HepG2 (cell line): ENCODE measurements at regions not wholly inside any gene's neighbourhood (a gene's known extent, or its start where the extent isn't known, plus 50 kb on each side); places are given as distances from the start of the nearest gene placed in this dataset.

Experiments used
- CREB1 ChIP-seq, 2 experiments: fragments of 450-650 bp in 1 of 2; IDR thresholded peaks; 2 replicates each; pipeline ENCODE4 v1.6.1; 2016 to 2017; ENCODE audit warnings: control low read depth in 1 of 2, mild to moderate bottlenecking in 1 of 2, missing compliant biosample characterization in 1 of 2, missing genetic modification characterization in 1 of 2
- EZH2 ChIP-seq: conservative IDR thresholded peaks from 2 replicates; pipeline ENCODE4 v1.6.1; 2012; ENCODE audit warnings: mild to moderate bottlenecking, low read depth, low read length, moderate library complexity
- KDM5B ChIP-seq: sonication (generic); formaldehyde crosslinking; IDR thresholded peaks from 2 replicates; pipeline ENCODE4 v1.4.0; 2020; ENCODE audit warnings: missing genetic modification reagents, mild to moderate bottlenecking, borderline replicate concordance
- NCOR1 ChIP-seq: fragments of 200-600 bp; sonication (generic); IDR thresholded peaks from 2 replicates; pipeline ENCODE4 v1.7.0; 2017; ENCODE audit warnings: antibody characterized with exemption, low read length, borderline replicate concordance
- RBAK ChIP-seq: sonication (generic); formaldehyde crosslinking; IDR thresholded peaks from 2 replicates; pipeline ENCODE4 v1.5.1; 2020; ENCODE audit warnings: mild to moderate bottlenecking, missing genetic modification reagents
- SMC3 ChIP-seq: IDR thresholded peaks from 2 replicates; pipeline ENCODE4 v1.6.1; 2011; ENCODE audit warnings: low read length, improper control_type of control experiment
- ZNF207 ChIP-seq: fragments of 450-650 bp; IDR thresholded peaks from 2 replicates; pipeline ENCODE4 v1.6.1; 2016; ENCODE audit warnings: antibody characterized with exemption, borderline replicate concordance
- ZNF841 ChIP-seq: sonication (generic); formaldehyde crosslinking; IDR thresholded peaks from 2 replicates; pipeline ENCODE4 v1.8.1; 2023; ENCODE audit warnings: missing genetic modification reagents, borderline replicate concordance
- TF ChIP-seq, protein P1 (sequence below): sonication (generic); formaldehyde crosslinking; conservative IDR thresholded peaks from 2 replicates; pipeline ENCODE4 v1.8.1; 2023; ENCODE audit warnings: missing genetic modification reagents
- TF ChIP-seq, protein P2 (sequence below): sonication (generic); formaldehyde crosslinking; IDR thresholded peaks from 2 replicates; pipeline ENCODE4 v1.5.0; 2020; ENCODE audit warnings: mild to moderate bottlenecking, missing genetic modification reagents, moderate library complexity
- TF ChIP-seq, protein P3 (sequence below): sonication (generic); formaldehyde crosslinking; IDR thresholded peaks from 2 replicates; pipeline ENCODE4 v1.5.1; 2020; ENCODE audit warnings: missing genetic modification reagents, mild to moderate bottlenecking, borderline replicate concordance
- TF ChIP-seq, protein P4 (sequence below): sonication (generic); formaldehyde crosslinking; IDR thresholded peaks from 2 replicates; pipeline ENCODE4 v1.4.0; 2020; ENCODE audit warnings: missing genetic modification reagents, borderline replicate concordance

DNA sequence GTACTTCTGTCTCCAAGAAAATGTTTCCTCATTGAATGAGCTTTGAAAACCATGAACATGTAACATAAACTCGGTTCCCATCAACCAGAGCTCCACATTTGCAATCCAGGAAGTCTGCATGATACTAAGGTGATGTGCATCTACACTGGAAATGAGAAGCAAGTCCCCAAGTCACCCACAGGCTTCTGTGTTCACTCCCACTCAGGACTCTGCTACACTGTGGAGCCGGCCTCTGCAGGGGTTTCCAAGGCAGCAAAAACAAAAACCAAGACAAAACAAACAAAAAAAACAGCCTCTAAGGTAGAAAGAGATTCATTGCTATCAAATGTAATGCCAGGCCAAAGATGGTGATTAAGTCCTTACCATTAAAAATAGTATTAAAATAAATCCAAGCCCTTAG lies 593.7 kb downstream of the IRX1 start:
- TF ChIP-seq RBAK (CRISPR knock-in tag) (no peak), KDM5B (CRISPR knock-in tag) (no peak), ZNF207 (no peak), CREB1 (IDR thresholded peaks at IDR 0.05) (no peak), CREB1 (CRISPR knock-in tag; IDR thresholded peaks at IDR 0.05) (no peak), NCOR1 (no peak), SMC3 (no peak), EZH2 (no peak), ZNF841 (CRISPR knock-in tag) (no peak)
- TF ChIP-seq, protein P1, sequence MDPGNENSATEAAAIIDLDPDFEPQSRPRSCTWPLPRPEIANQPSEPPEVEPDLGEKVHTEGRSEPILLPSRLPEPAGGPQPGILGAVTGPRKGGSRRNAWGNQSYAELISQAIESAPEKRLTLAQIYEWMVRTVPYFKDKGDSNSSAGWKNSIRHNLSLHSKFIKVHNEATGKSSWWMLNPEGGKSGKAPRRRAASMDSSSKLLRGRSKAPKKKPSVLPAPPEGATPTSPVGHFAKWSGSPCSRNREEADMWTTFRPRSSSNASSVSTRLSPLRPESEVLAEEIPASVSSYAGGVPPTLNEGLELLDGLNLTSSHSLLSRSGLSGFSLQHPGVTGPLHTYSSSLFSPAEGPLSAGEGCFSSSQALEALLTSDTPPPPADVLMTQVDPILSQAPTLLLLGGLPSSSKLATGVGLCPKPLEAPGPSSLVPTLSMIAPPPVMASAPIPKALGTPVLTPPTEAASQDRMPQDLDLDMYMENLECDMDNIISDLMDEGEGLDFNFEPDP (CRISPR knock-in tag), result no peak
- TF ChIP-seq, protein P2, sequence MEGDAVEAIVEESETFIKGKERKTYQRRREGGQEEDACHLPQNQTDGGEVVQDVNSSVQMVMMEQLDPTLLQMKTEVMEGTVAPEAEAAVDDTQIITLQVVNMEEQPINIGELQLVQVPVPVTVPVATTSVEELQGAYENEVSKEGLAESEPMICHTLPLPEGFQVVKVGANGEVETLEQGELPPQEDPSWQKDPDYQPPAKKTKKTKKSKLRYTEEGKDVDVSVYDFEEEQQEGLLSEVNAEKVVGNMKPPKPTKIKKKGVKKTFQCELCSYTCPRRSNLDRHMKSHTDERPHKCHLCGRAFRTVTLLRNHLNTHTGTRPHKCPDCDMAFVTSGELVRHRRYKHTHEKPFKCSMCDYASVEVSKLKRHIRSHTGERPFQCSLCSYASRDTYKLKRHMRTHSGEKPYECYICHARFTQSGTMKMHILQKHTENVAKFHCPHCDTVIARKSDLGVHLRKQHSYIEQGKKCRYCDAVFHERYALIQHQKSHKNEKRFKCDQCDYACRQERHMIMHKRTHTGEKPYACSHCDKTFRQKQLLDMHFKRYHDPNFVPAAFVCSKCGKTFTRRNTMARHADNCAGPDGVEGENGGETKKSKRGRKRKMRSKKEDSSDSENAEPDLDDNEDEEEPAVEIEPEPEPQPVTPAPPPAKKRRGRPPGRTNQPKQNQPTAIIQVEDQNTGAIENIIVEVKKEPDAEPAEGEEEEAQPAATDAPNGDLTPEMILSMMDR (CRISPR knock-in tag), result no peak
- TF ChIP-seq, protein P3, sequence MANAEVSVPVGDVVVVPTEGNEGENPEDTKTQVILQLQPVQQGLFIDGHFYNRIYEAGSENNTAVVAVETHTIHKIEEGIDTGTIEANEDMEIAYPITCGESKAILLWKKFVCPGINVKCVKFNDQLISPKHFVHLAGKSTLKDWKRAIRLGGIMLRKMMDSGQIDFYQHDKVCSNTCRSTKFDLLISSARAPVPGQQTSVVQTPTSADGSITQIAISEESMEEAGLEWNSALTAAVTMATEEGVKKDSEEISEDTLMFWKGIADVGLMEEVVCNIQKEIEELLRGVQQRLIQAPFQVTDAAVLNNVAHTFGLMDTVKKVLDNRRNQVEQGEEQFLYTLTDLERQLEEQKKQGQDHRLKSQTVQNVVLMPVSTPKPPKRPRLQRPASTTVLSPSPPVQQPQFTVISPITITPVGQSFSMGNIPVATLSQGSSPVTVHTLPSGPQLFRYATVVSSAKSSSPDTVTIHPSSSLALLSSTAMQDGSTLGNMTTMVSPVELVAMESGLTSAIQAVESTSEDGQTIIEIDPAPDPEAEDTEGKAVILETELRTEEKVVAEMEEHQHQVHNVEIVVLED (CRISPR knock-in tag), result no peak
- TF ChIP-seq, protein P4, sequence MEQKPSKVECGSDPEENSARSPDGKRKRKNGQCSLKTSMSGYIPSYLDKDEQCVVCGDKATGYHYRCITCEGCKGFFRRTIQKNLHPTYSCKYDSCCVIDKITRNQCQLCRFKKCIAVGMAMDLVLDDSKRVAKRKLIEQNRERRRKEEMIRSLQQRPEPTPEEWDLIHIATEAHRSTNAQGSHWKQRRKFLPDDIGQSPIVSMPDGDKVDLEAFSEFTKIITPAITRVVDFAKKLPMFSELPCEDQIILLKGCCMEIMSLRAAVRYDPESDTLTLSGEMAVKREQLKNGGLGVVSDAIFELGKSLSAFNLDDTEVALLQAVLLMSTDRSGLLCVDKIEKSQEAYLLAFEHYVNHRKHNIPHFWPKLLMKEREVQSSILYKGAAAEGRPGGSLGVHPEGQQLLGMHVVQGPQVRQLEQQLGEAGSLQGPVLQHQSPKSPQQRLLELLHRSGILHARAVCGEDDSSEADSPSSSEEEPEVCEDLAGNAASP (CRISPR knock-in tag), result no peak
